ENCODE measurements at regions not wholly inside any gene's neighbourhood (a gene's known extent, or its start where the extent isn't known, plus 50 kb on each side); places are given as distances from the start of the nearest gene placed in this dataset.

- no peak for TF ChIP-seq CTCF (IDR thresholded peaks at IDR 0.05 in 8 of 11, conservative IDR thresholded peaks at IDR 0.05 in 3 of 11)
- no peak for TF ChIP-seq POLR2A (IDR thresholded peaks at IDR 0.05)
- TF ChIP-seq POLR2AphosphoS5 (IDR thresholded peaks at IDR 0.05), result no peak
Observed at GRCh38 chr5:155140646-155141045, 127.1 kb downstream of the KIF4B start.

Data from spleen (tissue), 7 donors.